HCT116 (cell line): ENCODE measurements at regions not wholly inside any gene's neighbourhood (a gene's known extent, or its start where the extent isn't known, plus 50 kb on each side); places are given as distances from the start of the nearest gene placed in this dataset.

Source experiments
- ATAC-seq: fragments of 200-7000 bp; cut with Tn5 transposase; 2 replicates; pipeline ENCODE4 v1.9.1; 2020; ENCODE audit warnings: mild to moderate bottlenecking, moderate library complexity
- BruUV-seq: library from RNA; stranded (reverse); fragments of 400-500 nt; replicated peaks from 2 replicates; lab custom pipeline; 2021; lab: Mats Ljungman, UMichigan
- CTCF ChIA-PET: fragments of 300-600 bp; sonication (Branson Sonifier 250); formaldehyde crosslinking; loops from one replicate; lab custom pipeline; 2021; ENCODE audit warnings: antibody characterized with exemption; lab: Charles Lee
- POLR2A ChIA-PET: fragments of 300-600, 350-600 bp; sonication (Branson Sonifier 250); formaldehyde crosslinking; loops from one replicate; lab custom pipeline; 2021; ENCODE audit warnings: antibody characterized with exemption; lab: Charles Lee
- RAD21 ChIA-PET, 2 experiments: fragments of 300-600 bp; sonication (Branson Sonifier 250); formaldehyde crosslinking; loops; one replicate each; lab custom pipeline; 2023; ENCODE audit warnings: low total read pairs in 2 of 2; ENCODE audit not compliant: uncharacterized antibody in 2 of 2, unreplicated experiment in 2 of 2, low non-redundant PET in 1 of 2; lab: Charles Lee
- DNase-seq: peaks from one replicate; pipeline ENCODE4 v3.0.0-alpha.2; 2010; ENCODE audit warnings: low read depth, low spot score
- H2AFZ ChIP-seq: fragments of 200-600 bp; shearing (Covaris generic), sonication (generic); 2 replicates; pipeline ENCODE4 v1.6.1; 2017; ENCODE audit warnings: low read depth, mixed run types, mixed read lengths, antibody characterized with exemption, low read length; ENCODE audit not compliant: poor library complexity, severe bottlenecking
- H3K27ac ChIP-seq: 2 replicates; pipeline ENCODE4 v1.5.1; 2012; ENCODE audit warnings: low read depth, low read length
- H3K27me3 ChIP-seq: fragments of 200-600 bp; sonication (generic); 2 replicates; pipeline ENCODE4 v1.6.1; 2016; ENCODE audit warnings: mixed run types, low read length, mixed read lengths; ENCODE audit not compliant: insufficient read depth
- H3K36me3 ChIP-seq, 2 experiments: fragments of 200-500 bp in 1 of 2; fragments of 200-600 bp in 1 of 2; sonication (Bioruptor generic) in 1 of 2; sonication (generic) in 1 of 2; 2 replicates each; pipeline versions ENCODE4 v1.5.1 to v1.6.1; 2014 to 2016; ENCODE audit warnings: low read length in 2 of 2, inconsistent platforms in 1 of 2, mixed read lengths in 1 of 2, mixed run types in 1 of 2; ENCODE audit not compliant: insufficient read depth in 2 of 2, control insufficient read depth in 1 of 2
- H3K4me1 ChIP-seq, 2 experiments: fragments of 200-600 bp in 1 of 2; sonication (generic) in 1 of 2; 2 replicates each; pipeline versions ENCODE4 v1.5.1 to v1.6.1; 2012 to 2017; ENCODE audit warnings: low read length in 2 of 2, inconsistent platforms in 1 of 2, mild to moderate bottlenecking in 1 of 2, mixed read lengths in 1 of 2, mixed run types in 1 of 2, moderate library complexity in 1 of 2; ENCODE audit not compliant: insufficient read depth in 2 of 2, control insufficient read depth in 1 of 2
- H3K4me2 ChIP-seq: fragments of 200-600 bp; sonication (generic); 2 replicates; pipeline ENCODE4 v1.6.1; 2017; ENCODE audit warnings: mixed run types, low read length, mixed read lengths
- H3K4me3 ChIP-seq, 2 experiments: fragments of 200-600 bp in 1 of 2; sonication (generic) in 1 of 2; replicated peaks in 1 of 2; 2 replicates each; pipeline ENCODE4 v1.5.1; 2011 to 2016; ENCODE audit warnings: low read length in 2 of 2, control low read depth in 1 of 2, low read depth in 1 of 2, mild to moderate bottlenecking in 1 of 2, mixed read lengths in 1 of 2, mixed run types in 1 of 2
- H3K79me2 ChIP-seq: fragments of 200-600 bp; sonication (generic); 2 replicates; pipeline ENCODE4 v1.6.1; 2017; ENCODE audit warnings: mild to moderate bottlenecking, mixed run types, low read length, moderate library complexity, mixed read lengths; ENCODE audit not compliant: insufficient read depth
- H3K9ac ChIP-seq: fragments of 200-600 bp; sonication (generic); 2 replicates; pipeline ENCODE4 v1.6.1; 2016; ENCODE audit warnings: low read length, mixed read lengths
- H3K9me2 ChIP-seq: fragments of 200-600 bp; sonication (generic), shearing (Covaris generic); 2 replicates; pipeline ENCODE4 v1.6.1; 2017; ENCODE audit warnings: mixed run types, mild to moderate bottlenecking, moderate library complexity; ENCODE audit not compliant: insufficient read depth
- H3K9me3 ChIP-seq, 2 experiments: fragments of 200-500 bp in 1 of 2; fragments of 200-600 bp in 1 of 2; sonication (Bioruptor generic) in 1 of 2; sonication (generic) in 1 of 2; 2 replicates each; pipeline ENCODE4 v1.6.1; 2014 to 2017; ENCODE audit warnings: low read length in 2 of 2, mixed read lengths in 2 of 2, inconsistent platforms in 1 of 2, low read depth in 1 of 2, mild to moderate bottlenecking in 1 of 2, mixed run types in 1 of 2, moderate library complexity in 1 of 2; ENCODE audit not compliant: control insufficient read depth in 1 of 2, insufficient read depth in 1 of 2
- H4K20me1 ChIP-seq: fragments of 200-600 bp; sonication (generic), shearing (Covaris generic); 2 replicates; pipeline ENCODE4 v1.6.1; 2017; ENCODE audit warnings: mixed run types, mild to moderate bottlenecking, moderate library complexity; ENCODE audit not compliant: insufficient read depth
- CBX3 ChIP-seq: IDR thresholded peaks from 2 replicates; pipeline ENCODE4 v1.6.1; 2012; ENCODE audit warnings: low read depth
- CTCF ChIP-seq, 3 experiments: fragments of 200-600 bp in 1 of 3; sonication (generic) in 1 of 3; IDR thresholded peaks in 2 of 3; conservative IDR thresholded peaks in 1 of 3; 2 replicates each; pipeline ENCODE4 v1.5.1; 2012 to 2017; ENCODE audit warnings: low read depth in 2 of 3, low read length in 2 of 3, antibody characterized with exemption in 1 of 3, borderline replicate concordance in 1 of 3, control low read depth in 1 of 3, mild to moderate bottlenecking in 1 of 3, mixed read lengths in 1 of 3, mixed run types in 1 of 3, moderate library complexity in 1 of 3; ENCODE audit not compliant: insufficient read depth in 1 of 3
- MAX ChIP-seq: IDR thresholded peaks from 2 replicates; pipeline ENCODE4 v1.6.1; 2012
- SP1 ChIP-seq: IDR thresholded peaks from 2 replicates; pipeline ENCODE4 v1.6.1; 2012; ENCODE audit warnings: low read depth
- SRF ChIP-seq: IDR thresholded peaks from 2 replicates; pipeline ENCODE4 v1.6.1; 2012; ENCODE audit warnings: low read depth
- YY1 ChIP-seq: IDR thresholded peaks from 2 replicates; pipeline ENCODE4 v1.6.1; 2011; ENCODE audit warnings: low read length, low read depth, moderate library complexity, mild to moderate bottlenecking; ENCODE audit not compliant: insufficient replicate concordance; ENCODE audit errors: extremely low read depth
- ZBTB33 ChIP-seq: IDR thresholded peaks from 2 replicates; pipeline ENCODE4 v1.6.1; 2011; ENCODE audit warnings: mild to moderate bottlenecking, low read length, moderate library complexity; ENCODE audit not compliant: insufficient replicate concordance; ENCODE audit errors: extremely low read depth
- ZNF274 ChIP-seq: fragments of 200-500 bp; sonication (Bioruptor generic); IDR thresholded peaks from 2 replicates; pipeline ENCODE4 v1.6.1; 2014; ENCODE audit warnings: mild to moderate bottlenecking, low read depth, low read length, inconsistent platforms
- intact Hi-C: fragments of 100-400 bp; cut with micrococcal nuclease; formaldehyde crosslinking; loops from 2 replicates; pipeline ENCODE4 v1.10.0; 2022

GRCh38 chr2:140014204-140014546 is 1234.0 kb upstream of the NXPH2 start:
- intact Hi-C loops, result no loop called here
- Histone ChIP-seq H3K79me2 (no peaks in the 10 kb centered on the region), H2AFZ (no peak overlapping the region), H3K27me3 (no peaks in the 10 kb centered on the region), H3K27ac (no peak overlapping the region), H4K20me1 (no peaks in the 10 kb centered on the region), H3K9me3 (no peaks in the 10 kb centered on the region), H3K4me2 (no peak overlapping the region), H3K9ac (no peak overlapping the region), H3K9me2 (no peaks in the 10 kb centered on the region), H3K36me3 (no peaks in the 10 kb centered on the region), H3K4me1 (no peaks in the 10 kb centered on the region), H3K4me3 (no peak overlapping the region)
- ChIA-PET RAD21 (no interaction called here), POLR2A (no interaction called here), CTCF (no interaction called here)
- BruUV-seq, result no TSS peak
- no peak for ATAC-seq
- no peak for TF ChIP-seq CTCF (IDR thresholded peaks at IDR 0.05 in 2 of 3, conservative IDR thresholded peaks at IDR 0.05 in 1 of 3; ENCODE audit: borderline replicate concordance in 1 of 3, insufficient read depth in 1 of 3, low read depth in 2 of 3, low read length in 2 of 3)
- TF ChIP-seq ZBTB33, result no peak
- TF ChIP-seq CBX3, result no peak
- no peak for TF ChIP-seq SRF
- TF ChIP-seq SP1, result no peak
- TF ChIP-seq YY1, result no peak
- TF ChIP-seq ZNF274, result no peak
- no peak for TF ChIP-seq MAX
- DNase-seq, result no peak
